NCI-H526 treated with DMSO at 0.1 percent for 48 hours (cell line): ENCODE measurements at regions not wholly inside any gene's neighbourhood (a gene's known extent, or its start where the extent isn't known, plus 50 kb on each side); places are given as distances from the start of the nearest gene placed in this dataset.

ENCODE experiments used
- DNase-seq: peaks from one replicate; lab custom pipeline; 2025; lab: John Stamatoyannopoulos, UW

DNA sequence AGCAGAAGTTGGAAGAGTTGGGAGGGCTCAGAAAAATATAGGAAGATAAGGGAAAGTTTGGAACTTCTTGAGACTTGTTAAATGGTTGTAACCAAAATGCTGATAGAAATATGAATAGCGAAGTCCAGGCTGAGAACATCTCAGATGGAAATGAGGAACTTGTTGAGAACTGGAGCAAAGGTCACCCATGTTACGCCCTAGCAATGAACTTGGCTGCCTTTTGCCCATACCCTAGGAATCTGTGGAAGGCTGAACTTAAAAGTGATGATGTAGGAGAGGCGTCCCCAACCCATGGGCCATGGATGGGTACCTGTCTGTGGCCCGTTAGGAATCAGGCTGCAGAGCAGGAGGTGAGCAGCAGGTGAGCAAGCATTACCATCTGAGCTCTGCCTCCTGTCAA, 347.8 kb downstream of the ARL4A start:
- no peak for DNase-seq

GRCh38 chr7:13036256-13036780, 348.9 kb downstream of the ARL4A start:
- DNase-seq, result no peak

- DNase-seq, result no peak
These were observed 349.8 kb downstream of the ARL4A start for GRCh38 chr7:13037216-13037615.

- DNase-seq, result no peak
These were observed 354.0 kb downstream of the ARL4A start for GRCh38 chr7:13041368-13041988.

DNA sequence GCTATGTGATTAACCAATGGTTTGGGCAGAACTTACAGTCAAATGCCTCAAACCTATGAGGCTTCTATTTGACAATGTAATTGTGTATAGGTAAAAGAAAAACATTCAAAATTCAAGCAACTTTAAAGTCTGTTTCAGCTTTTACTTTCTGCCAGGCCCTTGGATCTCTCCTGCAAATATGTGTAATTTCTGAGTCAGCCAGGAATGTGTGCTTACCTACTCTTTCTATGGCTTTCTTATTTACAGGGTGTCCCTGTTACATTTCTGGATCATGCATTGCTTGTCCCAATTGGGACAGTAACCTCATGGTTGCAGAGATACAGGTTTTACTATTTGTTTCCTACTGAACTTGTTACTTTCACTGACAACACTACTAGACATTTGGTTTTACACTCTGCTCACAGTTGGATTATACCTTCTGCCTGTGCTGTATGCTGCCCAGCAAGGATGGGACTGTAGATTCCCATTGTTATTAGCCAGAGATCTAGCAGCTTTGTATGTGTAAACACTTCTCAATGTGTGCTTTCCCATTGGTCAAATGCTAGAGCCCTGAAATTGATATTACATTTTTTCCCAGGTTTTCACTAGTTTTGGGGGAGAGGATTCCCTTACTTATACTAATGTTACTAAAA, 355.3 kb downstream of the ARL4A start:
- no peak for DNase-seq

DNA sequence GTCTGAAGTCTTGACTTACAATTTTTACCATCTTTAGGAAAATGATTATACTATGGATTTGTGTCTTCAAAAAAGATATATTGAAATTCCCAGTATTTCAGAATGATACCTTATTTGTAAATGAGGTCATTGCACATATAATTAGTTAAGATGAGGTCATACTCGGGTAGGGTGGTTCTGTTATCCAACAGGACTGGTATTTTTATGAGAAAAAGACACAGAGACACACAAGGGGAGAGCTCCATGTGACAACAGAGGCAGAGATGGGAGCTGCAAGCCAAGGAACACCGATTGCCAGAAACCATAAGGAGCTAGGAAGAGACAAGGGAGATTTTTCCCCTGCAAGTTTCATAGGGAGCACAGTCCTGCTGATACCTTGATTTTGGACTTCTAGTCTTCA, 356.9 kb downstream of the ARL4A start:
- DNase-seq, result no peak

DNA sequence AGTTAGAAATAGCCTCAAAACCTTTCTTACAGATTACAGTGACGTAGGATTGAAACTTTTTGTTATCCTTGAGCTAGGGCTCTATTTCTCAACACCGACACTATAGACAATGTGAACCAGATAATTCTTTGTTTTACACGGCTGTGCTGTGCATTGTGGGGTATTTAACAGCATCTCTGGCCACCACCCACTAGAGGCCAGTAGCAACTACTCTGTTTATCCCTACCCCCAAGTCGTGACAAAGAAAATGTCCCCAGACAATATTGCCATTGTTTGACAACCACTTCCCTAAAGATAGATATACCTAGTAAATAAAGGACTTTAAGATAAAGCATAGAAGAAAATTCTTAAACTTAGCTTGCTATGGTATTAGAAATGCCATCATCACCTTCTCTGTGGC, 359.6 kb downstream of the ARL4A start:
- DNase-seq, result no peak

DNA sequence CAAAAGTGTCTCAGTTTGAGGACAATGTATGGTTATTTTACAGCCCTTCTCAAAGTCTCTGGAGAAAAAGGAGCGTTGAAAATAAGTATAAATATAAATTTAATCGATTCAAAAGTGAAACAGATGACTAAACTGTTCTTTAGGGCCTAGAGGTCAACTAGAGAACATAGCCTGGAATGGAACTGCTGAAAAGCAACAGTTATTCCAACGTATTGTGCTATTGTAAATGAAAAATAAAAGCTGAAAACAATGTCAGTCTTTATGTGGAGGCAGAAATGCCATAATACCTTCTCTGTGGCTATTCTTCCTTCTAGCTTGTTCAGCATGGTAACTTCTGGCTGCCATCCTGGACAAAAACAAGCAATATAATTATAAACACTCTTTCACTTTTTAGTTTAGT, 362.5 kb downstream of the ARL4A start:
- no peak for DNase-seq

GRCh38 chr7:13050703-13051102, 363.3 kb downstream of the ARL4A start:
- no peak for DNase-seq

- no peak for DNase-seq
These were observed 368.4 kb downstream of the ARL4A start for GRCh38 chr7:13055732-13056368.

GRCh38 chr7:13057462-13058200, 370.2 kb downstream of the ARL4A start:
- DNase-seq, result no peak

DNA sequence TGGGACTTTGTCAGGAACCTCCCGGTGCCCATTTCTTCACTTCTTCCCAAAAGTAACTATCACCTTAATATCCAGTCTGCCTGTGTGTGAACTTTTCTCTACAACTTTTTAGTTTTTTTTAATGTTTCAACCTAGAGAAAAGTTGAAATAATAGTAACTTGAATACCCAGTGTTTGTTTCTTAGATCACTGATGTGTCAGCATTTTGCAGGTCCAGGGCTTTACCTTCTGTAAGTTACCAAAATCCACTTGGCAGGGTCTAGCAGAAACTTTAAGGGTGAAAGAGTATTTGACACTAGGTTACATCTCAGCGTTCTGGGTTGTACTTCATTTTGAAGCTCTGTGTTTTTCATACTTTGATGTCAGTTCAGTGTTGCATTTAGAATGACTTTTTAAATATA, 372.7 kb downstream of the ARL4A start:
- no peak for DNase-seq

- DNase-seq, result no peak
These were observed 373.7 kb downstream of the ARL4A start for GRCh38 chr7:13061115-13061514.

GRCh38 chr7:13062631-13063030, 375.2 kb downstream of the ARL4A start:
- no peak for DNase-seq

DNA sequence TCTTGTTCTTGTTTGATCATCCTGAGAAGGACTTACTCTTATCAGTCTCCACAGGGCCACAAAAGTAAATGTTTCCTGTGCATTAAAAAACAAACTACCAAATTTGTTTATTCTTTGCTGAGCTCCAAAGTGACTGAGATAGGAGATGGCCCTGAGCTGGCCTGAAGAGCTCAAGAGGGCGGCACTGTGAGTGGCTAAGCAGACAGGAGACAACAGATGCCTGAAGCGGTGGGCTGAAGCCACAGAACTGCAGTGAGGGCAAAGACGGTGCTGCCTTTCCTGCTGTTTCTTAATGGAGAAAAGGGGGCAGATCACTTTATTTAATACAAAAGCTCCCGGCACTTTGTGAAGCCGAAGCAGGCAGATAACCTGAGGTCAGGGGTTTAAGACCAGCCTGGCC, 379.6 kb downstream of the ARL4A start:
- DNase-seq, result no peak

GRCh38 chr7:13068032-13068431, 380.6 kb downstream of the ARL4A start:
- no peak for DNase-seq

- DNase-seq, result no peak
These were observed 382.4 kb downstream of the ARL4A start for GRCh38 chr7:13069841-13070240.

- no peak for DNase-seq
These were observed 384.6 kb downstream of the ARL4A start for GRCh38 chr7:13072014-13072413.

GRCh38 chr7:13077466-13077865, 390.0 kb downstream of the ARL4A start:
- no peak for DNase-seq

GRCh38 chr7:13078105-13078504, 390.7 kb downstream of the ARL4A start:
- DNase-seq, result no peak

GRCh38 chr7:13090959-13091358, 403.5 kb downstream of the ARL4A start:
- DNase-seq, result no peak

DNA sequence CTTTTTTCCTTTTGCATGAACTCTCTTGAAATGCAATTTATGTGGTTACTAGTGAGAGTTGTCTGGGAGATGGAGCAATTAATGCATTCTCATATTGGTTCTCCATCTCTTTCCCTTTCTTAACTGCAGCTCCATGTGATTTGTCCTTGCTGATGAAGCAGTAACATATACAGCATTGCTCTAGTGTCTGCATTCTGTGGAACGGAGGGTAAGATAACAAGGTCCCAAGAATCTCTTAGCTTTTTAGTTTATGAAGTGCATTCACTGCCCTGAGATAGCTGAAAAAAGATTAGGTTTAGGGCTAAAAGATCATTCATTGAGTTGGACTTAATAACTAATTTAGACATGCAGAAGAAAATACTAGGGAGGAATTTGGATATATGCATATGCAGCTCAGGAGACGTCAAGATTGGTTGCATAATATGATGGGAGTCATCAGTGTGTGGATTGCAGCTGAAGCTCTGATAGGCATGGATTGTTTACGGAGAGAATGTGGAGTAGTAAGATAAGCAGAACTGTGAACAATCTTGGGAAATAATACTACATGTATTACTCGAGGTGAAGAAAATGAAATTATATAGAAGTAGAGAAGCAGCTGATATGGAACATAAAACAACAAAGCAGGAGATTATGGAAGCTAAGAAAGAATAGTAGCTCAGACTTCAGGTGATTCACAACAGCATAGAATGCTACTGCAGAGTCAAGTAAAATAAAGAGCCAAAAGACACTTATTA, 404.7 kb downstream of the ARL4A start:
- DNase-seq, result no peak
